ENCODE measurements at regions not wholly inside any gene's neighbourhood (a gene's known extent, or its start where the extent isn't known, plus 50 kb on each side); places are given as distances from the start of the nearest gene placed in this dataset.

DNA sequence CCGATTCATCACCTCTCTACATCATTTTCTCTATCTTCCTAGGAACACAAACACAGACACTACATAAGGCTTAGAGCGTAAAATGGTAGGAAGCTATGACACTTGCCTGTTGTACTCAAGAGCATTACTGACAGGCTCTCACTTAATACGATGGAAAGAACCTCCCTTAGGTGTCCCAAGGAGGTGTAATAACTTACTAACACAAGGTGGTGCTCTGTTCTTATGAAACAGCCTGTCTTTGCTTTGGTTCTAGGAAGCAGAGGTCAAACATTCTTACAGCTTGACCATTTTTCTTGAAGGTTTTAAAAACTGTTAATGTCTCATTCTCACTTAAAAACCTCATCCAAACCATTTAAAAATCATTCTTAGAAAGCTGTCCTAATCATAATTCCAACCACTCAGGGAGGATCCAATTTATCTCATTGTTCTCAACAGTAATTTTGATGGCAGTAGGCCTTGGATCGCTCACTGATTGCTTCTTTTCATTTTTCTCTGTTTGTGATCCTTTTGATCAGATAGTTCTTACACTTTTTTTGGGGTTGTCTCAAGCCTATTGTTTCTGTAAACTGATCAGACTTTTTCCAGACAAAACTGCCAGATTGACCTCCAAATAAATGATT, 317.8 kb upstream of the AGTR1 start:
- peak; percentile 58 for DNase-seq (ENCODE audit: low read depth)

DNA sequence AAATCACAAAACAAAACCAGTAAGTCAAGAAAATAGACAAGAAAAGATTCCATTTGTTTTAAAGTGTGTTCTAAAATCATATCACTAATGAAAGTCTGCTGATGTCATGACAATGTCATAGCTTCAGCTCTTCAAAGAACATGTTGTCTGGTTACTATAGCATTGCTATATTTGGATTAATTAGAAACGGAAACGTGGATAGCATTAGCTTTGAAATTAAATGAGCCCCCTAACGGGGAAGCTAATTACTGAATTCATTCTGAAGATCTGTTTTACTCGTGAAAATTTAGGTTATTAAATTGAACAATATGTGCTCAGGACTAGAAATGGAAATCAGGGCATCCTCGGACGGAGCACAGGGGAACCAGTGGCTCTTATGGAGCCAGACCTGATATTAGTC, 316.7 kb upstream of the AGTR1 start:
- DNase-seq (ENCODE audit: low read depth) = no peak

DNA sequence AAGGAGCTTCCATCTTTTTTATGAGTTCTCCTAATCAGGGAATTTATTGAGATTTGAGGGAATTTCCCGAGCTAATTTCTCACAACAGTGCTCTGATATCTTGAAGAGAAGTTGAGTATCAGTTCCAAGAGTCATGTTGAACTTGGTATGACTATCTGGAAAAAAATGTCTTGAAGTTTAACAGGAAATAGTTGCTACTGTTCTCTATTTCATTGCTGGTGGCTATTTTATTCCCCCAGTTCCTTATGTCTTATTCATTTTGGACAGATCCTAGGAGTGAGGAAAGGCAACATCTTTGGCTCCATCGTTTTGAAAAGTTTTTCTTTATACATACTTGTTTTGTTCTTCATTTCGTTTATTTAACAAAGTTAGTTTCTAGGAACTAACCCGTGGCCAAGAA, 307.8 kb upstream of the AGTR1 start:
- DNase-seq (ENCODE audit: low read depth) = peak; percentile 4

DNA sequence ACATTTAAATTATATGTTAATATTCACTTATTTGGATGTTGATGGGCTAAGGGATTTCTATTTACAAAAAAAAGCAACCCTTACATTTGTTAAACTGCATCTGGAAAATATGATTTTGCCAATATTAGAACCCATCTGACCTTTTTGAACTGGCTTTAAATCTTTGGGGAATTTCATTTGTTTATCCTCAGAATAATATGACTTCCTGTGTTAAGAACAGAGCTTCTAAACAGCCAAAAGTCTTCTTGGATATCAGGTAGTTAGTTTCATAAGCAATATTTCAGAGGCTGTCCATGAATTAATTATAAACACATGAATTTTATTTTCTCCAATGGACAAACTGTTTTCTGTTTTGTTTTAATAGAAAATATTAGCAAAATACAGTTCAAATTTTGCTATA, 301.9 kb upstream of the AGTR1 start:
- DNase-seq (ENCODE audit: low read depth) = no peak

DNA sequence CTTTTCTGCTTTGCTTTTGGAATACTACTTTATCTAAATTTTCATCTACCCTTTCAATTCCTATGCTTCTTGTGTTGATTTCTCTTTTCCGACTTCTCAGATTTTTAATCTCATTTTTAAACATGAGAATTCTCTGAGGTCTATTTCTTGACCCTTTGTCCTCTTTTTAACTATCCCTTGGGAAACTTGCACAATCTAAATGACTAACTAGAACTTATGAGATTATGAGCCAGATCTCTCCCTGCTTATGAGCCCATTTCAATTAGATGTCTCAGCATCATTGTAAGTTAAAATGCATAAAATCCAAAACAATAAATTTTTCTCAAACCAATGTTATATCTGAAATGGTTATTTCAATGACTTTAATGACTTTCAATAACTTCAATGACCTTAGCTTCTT, 296.9 kb upstream of the AGTR1 start:
- no peak for DNase-seq (ENCODE audit: low read depth)

- no peak for DNase-seq (ENCODE audit: low read depth)
Measured at GRCh38 chr3:148408667-148409066, 289.0 kb upstream of the AGTR1 start.

GRCh38 chr3:148420242-148420641, 277.5 kb upstream of the AGTR1 start:
- DNase-seq (ENCODE audit: low read depth) = no peak

DNA sequence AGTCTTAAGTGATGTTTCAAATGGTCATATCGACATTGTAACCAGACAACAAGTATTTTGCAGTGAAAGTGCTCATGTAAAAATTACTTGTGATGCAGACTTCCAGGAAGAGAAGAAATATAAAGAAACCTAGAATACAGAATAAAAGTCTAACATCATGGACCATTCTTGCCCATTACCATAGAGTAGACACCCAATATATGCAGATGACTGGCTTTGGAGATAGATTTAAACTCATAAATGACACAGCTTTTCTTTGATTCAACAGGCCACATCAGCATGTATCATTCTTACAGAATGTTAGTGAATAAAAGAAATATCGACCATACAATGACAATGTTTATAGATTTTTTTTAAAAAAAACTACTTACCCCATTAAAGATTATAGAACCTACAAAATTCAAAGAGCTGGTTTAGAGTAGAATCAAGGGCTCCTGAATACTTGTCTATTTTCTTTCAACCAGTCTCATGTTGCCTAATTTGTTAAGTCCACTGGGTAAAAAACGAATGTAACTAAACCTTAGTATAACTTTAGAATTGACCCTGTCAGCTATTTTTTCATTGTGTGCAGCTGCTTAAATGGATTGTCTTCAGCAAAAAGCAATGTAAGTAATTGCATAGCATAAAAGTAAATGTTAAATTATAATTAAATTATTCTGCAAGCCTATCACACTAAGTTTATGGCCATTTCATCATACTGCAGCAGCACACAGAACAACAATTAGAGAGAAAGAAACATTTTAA, 268.7 kb upstream of the AGTR1 start:
- no peak for DNase-seq (ENCODE audit: low read depth)

- no peak for DNase-seq (ENCODE audit: low read depth)
Measured at GRCh38 chr3:148433665-148434064, 264.0 kb upstream of the AGTR1 start.

DNA sequence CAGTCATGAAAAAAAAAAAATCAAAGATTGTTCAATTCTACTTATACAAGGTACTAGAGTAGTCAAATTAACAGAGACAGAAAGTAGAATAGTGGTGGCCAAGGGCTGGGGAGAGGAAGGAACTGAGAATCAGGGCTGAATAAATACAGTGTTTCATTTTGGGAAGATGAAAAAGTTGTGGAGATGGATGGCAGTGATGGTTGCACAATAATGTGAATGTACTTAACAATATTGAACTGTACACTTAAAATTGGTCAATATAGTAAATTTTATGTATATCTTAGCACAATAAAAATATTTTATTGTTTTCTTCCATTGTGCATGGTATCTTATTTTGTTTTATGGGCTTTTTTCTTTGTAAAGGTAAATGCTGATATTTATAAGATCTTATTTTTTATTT, 262.2 kb upstream of the AGTR1 start:
- DNase-seq (ENCODE audit: low read depth) = no peak

GRCh38 chr3:148439254-148439822, 258.4 kb upstream of the AGTR1 start:
- DNase-seq (ENCODE audit: low read depth) = no peak

- no peak for DNase-seq (ENCODE audit: low read depth)
Measured at GRCh38 chr3:148441191-148441590, 256.5 kb upstream of the AGTR1 start.

GRCh38 chr3:148450819-148451218, 246.9 kb upstream of the AGTR1 start:
- DNase-seq (ENCODE audit: low read depth) = peak; percentile 2

DNA sequence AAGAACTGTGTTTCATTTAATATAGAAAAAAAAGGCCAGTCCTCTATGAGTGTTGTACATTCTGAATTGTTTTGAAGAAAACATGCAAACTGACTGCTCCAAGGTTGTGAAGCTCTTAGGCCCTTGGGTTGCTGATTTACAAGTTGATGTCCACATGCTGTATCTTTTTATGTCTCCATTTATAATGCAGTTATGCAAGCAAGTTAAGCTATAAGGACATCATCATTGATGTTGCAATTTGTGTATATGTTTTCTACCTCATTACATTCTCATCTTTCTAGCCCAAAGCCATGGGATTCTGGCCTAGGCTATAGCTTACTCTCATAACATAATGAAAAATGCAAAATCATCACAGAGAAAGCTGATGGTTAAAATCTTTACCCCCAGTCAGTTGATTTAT, 245.7 kb upstream of the AGTR1 start:
- DNase-seq (ENCODE audit: low read depth) = no peak

- no peak for DNase-seq (ENCODE audit: low read depth)
Measured at GRCh38 chr3:148453781-148454191, 243.9 kb upstream of the AGTR1 start.

- DNase-seq (ENCODE audit: low read depth) = no peak
Measured at GRCh38 chr3:148455098-148455497, 242.6 kb upstream of the AGTR1 start.

GRCh38 chr3:148457886-148458285, 239.8 kb upstream of the AGTR1 start:
- DNase-seq (ENCODE audit: low read depth) = no peak

- DNase-seq (ENCODE audit: low read depth) = peak; percentile 3
Measured at GRCh38 chr3:148459931-148460513, 237.7 kb upstream of the AGTR1 start.

DNA sequence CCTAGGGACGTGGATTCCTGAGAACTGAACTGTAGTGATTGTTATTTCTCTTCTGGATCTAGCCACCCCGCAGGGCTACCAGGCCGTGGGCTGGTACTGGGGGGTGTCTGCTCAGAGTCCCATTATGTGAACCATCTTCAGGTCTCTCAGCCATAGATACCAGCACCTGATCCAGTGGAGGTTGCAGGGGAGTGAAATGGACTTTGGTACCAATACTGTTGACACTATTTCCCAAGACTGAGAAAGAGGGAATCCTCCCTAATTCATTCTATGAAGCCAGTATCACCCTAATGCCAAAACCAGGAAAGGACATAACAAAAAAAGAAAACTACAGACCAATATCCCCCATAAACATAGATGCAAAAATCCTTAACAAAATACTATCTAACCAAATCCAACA, 237.0 kb upstream of the AGTR1 start:
- no peak for DNase-seq (ENCODE audit: low read depth)

- DNase-seq (ENCODE audit: low read depth) = peak; percentile 33
Measured at GRCh38 chr3:148464246-148464645, 233.5 kb upstream of the AGTR1 start.

DNA sequence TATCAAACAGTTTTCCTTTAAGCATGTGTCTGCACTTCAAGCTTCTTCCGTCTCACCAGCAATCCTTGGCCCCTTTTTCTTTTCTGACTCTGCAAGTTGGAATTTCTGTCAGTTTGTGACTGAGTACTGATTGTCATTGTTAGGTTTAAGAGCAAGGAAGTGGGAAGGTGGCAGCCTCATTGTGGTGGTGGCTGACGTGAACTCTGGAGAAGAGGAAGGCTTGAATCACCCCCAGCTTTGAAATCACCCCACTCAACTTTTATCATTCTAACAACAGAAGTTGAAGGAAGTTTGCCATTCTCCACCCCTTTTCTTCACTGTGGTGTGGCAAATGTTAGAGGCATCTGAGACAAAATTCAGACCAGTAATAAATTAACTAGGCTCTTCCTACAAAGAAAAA, 231.6 kb upstream of the AGTR1 start:
- peak; percentile 67 for DNase-seq (ENCODE audit: low read depth)

- no peak for DNase-seq (ENCODE audit: low read depth)
Measured at GRCh38 chr3:148466980-148467740, 230.5 kb upstream of the AGTR1 start.
